SK-N-SH treated with all-trans-retinoic acid at 6 μM for 48 hours (cell line): ENCODE measurements at regions not wholly inside any gene's neighbourhood (a gene's known extent, or its start where the extent isn't known, plus 50 kb on each side); places are given as distances from the start of the nearest gene placed in this dataset.

Experiments used
- PATZ1 ChIP-seq: fragments of 250-450 bp; sonication (Bioruptor Pico); IDR thresholded peaks from 2 replicates; pipeline ENCODE4 v1.8.0; 2020; ENCODE audit warnings: mild to moderate bottlenecking, moderate library complexity, borderline replicate concordance
- RARB ChIP-seq: fragments of 250-450 bp; sonication (Bioruptor Pico); IDR thresholded peaks from 2 replicates; pipeline ENCODE4 v1.8.0; 2021; ENCODE audit warnings: mild to moderate bottlenecking, moderate library complexity
- SNAI2 ChIP-seq: fragments of 250-450 bp; sonication (Bioruptor Pico); IDR thresholded peaks from 2 replicates; pipeline ENCODE4 v1.5.0; 2020; ENCODE audit warnings: mild to moderate bottlenecking, moderate library complexity
- TOX ChIP-seq: fragments of 250-450 bp; sonication (Bioruptor Pico); IDR thresholded peaks from 2 replicates; pipeline ENCODE4 v1.8.0; 2021; ENCODE audit warnings: mild to moderate bottlenecking, moderate library complexity, borderline replicate concordance
- ZFP3 ChIP-seq: fragments of 250-450 bp; sonication (Bioruptor Pico); IDR thresholded peaks from 2 replicates; pipeline ENCODE4 v1.5.0; 2020; ENCODE audit warnings: mild to moderate bottlenecking, moderate library complexity

GRCh38 chr5:4424895-4425294 lies 715.2 kb upstream of the ADAMTS16 start:
- TF ChIP-seq ZFP3 (CRISPR knock-in tag), result no peak
- TF ChIP-seq SNAI2 (CRISPR knock-in tag), result no peak
- TF ChIP-seq PATZ1, result no peak
- TF ChIP-seq TOX, result no peak
- no peak for TF ChIP-seq RARB (CRISPR knock-in tag)
